Endothelial cell of umbilical vein (primary cell): ENCODE measurements at regions not wholly inside any gene's neighbourhood (a gene's known extent, or its start where the extent isn't known, plus 50 kb on each side); places are given as distances from the start of the nearest gene placed in this dataset.
A peak's percentile ranks its signal among the peaks of the same experiment; 100 is the strongest.

Experiments used
- BruUV-seq: library from RNA; stranded (reverse); fragments of 400-500 nt; replicated peaks from 2 replicates; lab custom pipeline; 2021; lab: Mats Ljungman, UMichigan
- CTCF ChIA-PET: fragments of 300-600, 350-600 bp; sonication (Branson Sonifier 250); formaldehyde crosslinking; loops from one replicate; lab custom pipeline; 2021; ENCODE audit warnings: antibody characterized with exemption, inconsistent platforms; lab: Charles Lee
- POLR2A ChIA-PET: fragments of 300-600, 350-600 bp; sonication (Branson Sonifier 250); formaldehyde crosslinking; loops from one replicate; lab custom pipeline; 2021; ENCODE audit warnings: antibody characterized with exemption, inconsistent platforms; lab: Charles Lee
- DNase-seq: peaks from one replicate; pipeline ENCODE4 v3.0.0-alpha.2; 2011; ENCODE audit warnings: low read depth, low spot score
- FAIRE-seq: peaks from 2 replicates; lab custom pipeline; 2011; peaks lifted over from hg19 to GRCh38; lab: Jason Lieb, UNC
- H2AFZ ChIP-seq: 2 replicates; pipeline ENCODE4 v1.6.0; 2012; ENCODE audit warnings: low read depth, low read length, control low read depth, inconsistent platforms
- H3K27ac ChIP-seq: 2 replicates; pipeline ENCODE4 v1.5.1; 2011; ENCODE audit warnings: low read depth, mild to moderate bottlenecking, control low read depth, low read length, moderate library complexity; ENCODE audit not compliant: insufficient read depth
- H3K27me3 ChIP-seq, 2 experiments: 2 replicates each; pipeline versions ENCODE4 v1.6.0 to v1.6.1; 2011; ENCODE audit warnings: low read length in 2 of 2, mixed read lengths in 1 of 2; ENCODE audit not compliant: control insufficient read depth in 2 of 2, insufficient read depth in 2 of 2
- H3K36me3 ChIP-seq, 2 experiments: 2 replicates in 1 of 2; 3 replicates in 1 of 2; pipeline ENCODE4 v1.5.1; 2011; ENCODE audit warnings: low read length in 2 of 2, mild to moderate bottlenecking in 1 of 2, moderate library complexity in 1 of 2; ENCODE audit not compliant: control insufficient read depth in 2 of 2, insufficient read depth in 2 of 2; ENCODE audit errors: extremely low read depth in 1 of 2
- H3K4me1 ChIP-seq: 3 replicates; pipeline ENCODE4 v1.5.1; 2011; ENCODE audit warnings: mild to moderate bottlenecking, low read length; ENCODE audit not compliant: control insufficient read depth, insufficient read depth; ENCODE audit errors: extremely low read depth
- H3K4me2 ChIP-seq: 2 replicates; pipeline ENCODE4 v1.6.1; 2011; ENCODE audit warnings: low read length, control low read depth, mixed read lengths; ENCODE audit not compliant: insufficient read depth
- H3K4me3 ChIP-seq, 3 experiments: fragments of 200-600 bp in 1 of 3; sonication (generic), shearing (Covaris generic) in 1 of 3; replicated peaks in 1 of 3; 2 replicates each; pipeline ENCODE4 v1.5.1; 2011 to 2016; ENCODE audit warnings: control low read depth in 3 of 3, low read length in 3 of 3, mild to moderate bottlenecking in 2 of 3, inconsistent platforms in 1 of 3, low read depth in 1 of 3, moderate library complexity in 1 of 3; ENCODE audit not compliant: insufficient read depth in 1 of 3
- H3K79me2 ChIP-seq: 2 replicates; pipeline ENCODE4 v1.6.0; 2012; ENCODE audit warnings: low read length, inconsistent platforms; ENCODE audit not compliant: control insufficient read depth, insufficient read depth
- H3K9ac ChIP-seq: replicated peaks from 2 replicates; pipeline ENCODE3; 2011; ENCODE audit warnings: low read length, control low read depth; ENCODE audit not compliant: insufficient read depth; ENCODE audit errors: extremely low read depth
- H3K9me1 ChIP-seq: replicated peaks from 3 replicates; pipeline ENCODE4 v1.6.0; 2011; ENCODE audit warnings: mild to moderate bottlenecking, low read length; ENCODE audit not compliant: control insufficient read depth, insufficient read depth; ENCODE audit errors: extremely low read depth
- H3K9me3 ChIP-seq: replicated peaks from 2 replicates; pipeline ENCODE4 v1.5.1; 2012; ENCODE audit warnings: low read length, inconsistent platforms; ENCODE audit not compliant: control insufficient read depth, insufficient read depth
- H4K20me1 ChIP-seq: replicated peaks from 2 replicates; pipeline ENCODE3; 2011; ENCODE audit warnings: mild to moderate bottlenecking, low read length; ENCODE audit not compliant: control insufficient read depth, insufficient read depth; ENCODE audit errors: extremely low read depth
- CTCF ChIP-seq, 2 donors: IDR thresholded peaks; 1 replicate in 1 of 2; 2 replicates in 1 of 2; pipeline ENCODE4 v1.5.1; 2011; ENCODE audit warnings: low read length in 2 of 2, mild to moderate bottlenecking in 2 of 2, moderate library complexity in 2 of 2, control low read depth in 1 of 2, inconsistent platforms in 1 of 2, low read depth in 1 of 2; ENCODE audit not compliant: insufficient read depth in 1 of 2; ENCODE audit errors: extremely low read depth in 1 of 2
- EZH2 ChIP-seq: IDR thresholded peaks from 2 replicates; pipeline ENCODE4 v1.6.1; 2012; ENCODE audit warnings: borderline replicate concordance, low read depth, mild to moderate bottlenecking, moderate library complexity, low read length, inconsistent platforms; ENCODE audit not compliant: severe bottlenecking
- FOS ChIP-seq: IDR thresholded peaks from 2 replicates; pipeline ENCODE4 v1.6.1; 2011; ENCODE audit warnings: mild to moderate bottlenecking, low read length, moderate library complexity, borderline replicate concordance; ENCODE audit not compliant: insufficient read depth
- GATA2 ChIP-seq: IDR thresholded peaks from 2 replicates; pipeline ENCODE4 v1.7.0; 2011; ENCODE audit warnings: low read depth, mild to moderate bottlenecking, moderate library complexity, mixed read lengths, low read length; ENCODE audit not compliant: insufficient read length, insufficient read depth
- JUN ChIP-seq: IDR thresholded peaks from 2 replicates; pipeline ENCODE4 v1.6.1; 2011; ENCODE audit warnings: borderline replicate concordance, low read depth; ENCODE audit not compliant: insufficient read length, insufficient read depth
- MYC ChIP-seq: IDR thresholded peaks from one replicate; pipeline ENCODE4 v1.6.1; 2011; ENCODE audit warnings: mild to moderate bottlenecking, low read depth, low read length
- POLR2A ChIP-seq: IDR thresholded peaks from 2 replicates; pipeline ENCODE4 v1.6.1; 2012; ENCODE audit warnings: low read depth, mild to moderate bottlenecking, control low read depth, low read length
- POLR2AphosphoS5 ChIP-seq: IDR thresholded peaks from 2 replicates; pipeline ENCODE4 v1.6.1; 2012; ENCODE audit warnings: low read depth, mild to moderate bottlenecking, control low read depth, low read length, moderate library complexity; ENCODE audit not compliant: insufficient read depth
- dilution Hi-C: fragments of 300-500 bp; cut with MboI; formaldehyde crosslinking; loops from one replicate; pipeline ENCODE4 v1.15.0; 2019; ENCODE audit warnings: low sequenced_read_pairs; ENCODE audit not compliant: extremely low pct_ligation_motif_present
- intact Hi-C: fragments of 100-400 bp; cut with micrococcal nuclease; formaldehyde crosslinking; loops from one replicate; pipeline ENCODE4 v1.10.0; 2022
- TF ChIP-seq, protein P1 (sequence below): IDR thresholded peaks from 2 replicates; pipeline ENCODE4 v1.6.1; 2011; ENCODE audit not compliant: insufficient read depth, insufficient read length

GRCh38 chr9:26656003-26656870 is 236.4 kb downstream of the CAAP1 start:
- no peaks in the 10 kb centered on the region for H3K9me1 ChIP-seq
- peak; percentile 10 for DNase-seq
- intact Hi-C loops (loop anchor here (1.0 kb wide), 1 partner anchor 692 kb away; no protein-coding TSS in a partner anchor), dilution Hi-C loops (no loop called here)
- H3K36me3 ChIP-seq = no peaks in the 10 kb centered on the region
- H3K4me2 ChIP-seq = no peak overlapping the region
- peak overlapping the region; percentile 53 for H2AFZ ChIP-seq
- TF ChIP-seq MYC (no peak), CTCF (IDR thresholded peaks at IDR 0.05; ENCODE audit: extremely low read depth in 1 of 2, insufficient read depth in 1 of 2, low read depth in 1 of 2, low read length in 2 of 2) (peak; percentile 9 to 22)
- POLR2A ChIA-PET = no interaction called here
- no peak overlapping the region for H3K27ac ChIP-seq
- H3K9me3 ChIP-seq = no peaks in the 10 kb centered on the region
- H3K4me1 ChIP-seq = no peaks in the 10 kb centered on the region
- no peak overlapping the region for H3K4me3 ChIP-seq
- no peak overlapping the region for H3K9ac ChIP-seq
- FAIRE-seq = peak; percentile 26
- CTCF ChIA-PET = interaction anchor here (1.0 to 2.6 kb wide), 5 partner anchors 9 to 693 kb away, joined by 3 to 17 read pairs (median 9); no protein-coding TSS in a partner anchor
- H3K27me3 ChIP-seq = no peaks in the 10 kb centered on the region
- no TSS peak for BruUV-seq
- no peaks in the 10 kb centered on the region for H4K20me1 ChIP-seq
- H3K79me2 ChIP-seq = no peaks in the 10 kb centered on the region

- no TSS peak for BruUV-seq
- Histone ChIP-seq H4K20me1 (no peaks in the 10 kb centered on the region), H3K4me3 (no peak overlapping the region), H3K4me1 (no peaks in the 10 kb centered on the region), H3K79me2 (no peaks in the 10 kb centered on the region), H3K9me1 (no peaks in the 10 kb centered on the region), H3K9ac (no peak overlapping the region), H2AFZ (no peak overlapping the region), H3K27ac (no peak overlapping the region), H3K9me3 (no peaks in the 10 kb centered on the region), H3K27me3 (no peaks in the 10 kb centered on the region), H3K4me2 (no peak overlapping the region), H3K36me3 (no peaks in the 10 kb centered on the region)
- POLR2A ChIA-PET = no interaction called here
- CTCF ChIA-PET = interaction anchor here (1.6 to 2.6 kb wide), 4 partner anchors 8 to 690 kb away, joined by 5 to 17 read pairs (median 10); no protein-coding TSS in a partner anchor
- DNase-seq (no peak), FAIRE-seq (no peak)
- TF ChIP-seq, protein P1, sequence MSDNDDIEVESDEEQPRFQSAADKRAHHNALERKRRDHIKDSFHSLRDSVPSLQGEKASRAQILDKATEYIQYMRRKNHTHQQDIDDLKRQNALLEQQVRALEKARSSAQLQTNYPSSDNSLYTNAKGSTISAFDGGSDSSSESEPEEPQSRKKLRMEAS = no peak
- TF ChIP-seq JUN (no peak), CTCF (IDR thresholded peaks at IDR 0.05; ENCODE audit: extremely low read depth in 1 of 2, insufficient read depth in 1 of 2, low read depth in 1 of 2, low read length in 2 of 2) (no peak), MYC (no peak), GATA2 (no peak), FOS (no peak), EZH2 (no peak), POLR2AphosphoS5 (no peak), POLR2A (no peak)
- dilution Hi-C loops = no loop called here
- intact Hi-C loops = no loop called here
These were observed 237.4 kb downstream of the CAAP1 start for GRCh38 chr9:26655166-26655565.
